Panc1 (cell line): ENCODE measurements at regions not wholly inside any gene's neighbourhood (a gene's known extent, or its start where the extent isn't known, plus 50 kb on each side); places are given as distances from the start of the nearest gene placed in this dataset.

ENCODE experiments used
- ATAC-seq: fragments of 200-7000 bp; cut with Tn5 transposase; 2 replicates; pipeline ENCODE4 v1.9.1; 2020; ENCODE audit warnings: mild to moderate bottlenecking, moderate library complexity
- BruUV-seq: library from RNA; stranded (reverse); fragments of 400-500 nt; replicated peaks from 2 replicates; lab custom pipeline; 2021; lab: Mats Ljungman, UMichigan
- CTCF ChIA-PET: fragments of 300-600 bp; sonication (Branson Sonifier 250); formaldehyde crosslinking; loops from one replicate; lab custom pipeline; 2022; ENCODE audit warnings: antibody characterized with exemption; lab: Charles Lee
- POLR2A ChIA-PET: fragments of 300-600 bp; sonication (Branson Sonifier 250); formaldehyde crosslinking; loops from one replicate; lab custom pipeline; 2022; ENCODE audit warnings: antibody characterized with exemption; lab: Charles Lee
- DNase-seq: peaks from one replicate; pipeline ENCODE4 v3.0.0-alpha.2; 2010; ENCODE audit warnings: low read depth, low spot score
- H3K27ac ChIP-seq: 2 replicates; pipeline ENCODE4 v1.5.1; 2011; ENCODE audit warnings: mild to moderate bottlenecking, low read length, inconsistent platforms
- H3K27me3 ChIP-seq: fragments of 200-500 bp; sonication (Bioruptor generic); 2 replicates; pipeline ENCODE4 v1.6.0; 2014; ENCODE audit warnings: low read length, inconsistent platforms; ENCODE audit not compliant: control insufficient read depth, insufficient read depth
- H3K36me3 ChIP-seq: fragments of 200-500 bp; sonication (Bioruptor generic); 2 replicates; pipeline ENCODE4 v1.5.1; 2014; ENCODE audit warnings: inconsistent platforms, mild to moderate bottlenecking, low read length, moderate library complexity; ENCODE audit not compliant: control insufficient read depth, insufficient read depth
- H3K4me1 ChIP-seq: 2 replicates; pipeline ENCODE4 v1.5.1; 2011; ENCODE audit warnings: inconsistent platforms, mild to moderate bottlenecking, low read length, moderate library complexity; ENCODE audit not compliant: control insufficient read depth, insufficient read depth
- H3K4me3 ChIP-seq, 2 experiments: 2 replicates each; pipeline ENCODE4 v1.5.1; 2011 to 2012; ENCODE audit warnings: low read depth in 2 of 2, low read length in 2 of 2, mild to moderate bottlenecking in 2 of 2, inconsistent platforms in 1 of 2, moderate library complexity in 1 of 2
- H3K9me3 ChIP-seq: fragments of 200-500 bp; sonication (Bioruptor generic); 2 replicates; pipeline ENCODE4 v1.5.1; 2014; ENCODE audit warnings: low read depth, mild to moderate bottlenecking, inconsistent platforms, low read length, moderate library complexity; ENCODE audit not compliant: control insufficient read depth, insufficient read depth
- CTCF ChIP-seq: fragments of 450-650 bp; IDR thresholded peaks from 2 replicates; pipeline ENCODE4 v1.5.1; 2017; ENCODE audit warnings: mild to moderate bottlenecking
- POLR2AphosphoS5 ChIP-seq: IDR thresholded peaks from 2 replicates; pipeline ENCODE4 v1.6.1; 2012; ENCODE audit warnings: mild to moderate bottlenecking, low read depth, low read length, moderate library complexity
- SIN3A ChIP-seq: IDR thresholded peaks from 2 replicates; pipeline ENCODE4 v1.6.1; 2012; ENCODE audit warnings: low read depth, mild to moderate bottlenecking, low read length, moderate library complexity, borderline replicate concordance; ENCODE audit not compliant: insufficient read depth
- TCF7L2 ChIP-seq: IDR thresholded peaks from 2 replicates; pipeline ENCODE4 v1.6.1; 2011; ENCODE audit warnings: mild to moderate bottlenecking, low read depth, low read length, inconsistent platforms
- in situ Hi-C: cut with HindIII; loops from 2 replicates; pipeline ENCODE4 v1.10.0; 2016; ENCODE audit warnings: low sequenced_read_pairs, low pct_unique_long_range_greater_than_20kb
- intact Hi-C: fragments of 100-400 bp; cut with micrococcal nuclease; formaldehyde crosslinking; loops from one replicate; pipeline ENCODE4 v1.10.0; 2022; ENCODE audit not compliant: unreplicated experiment
- TF ChIP-seq, protein P1 (sequence below), 2 experiments: IDR thresholded peaks; 2 replicates each; pipeline ENCODE4 v1.6.1; 2011 to 2012; ENCODE audit warnings: low read depth in 2 of 2, control low read depth in 1 of 2, low read length in 1 of 2, mild to moderate bottlenecking in 1 of 2, moderate library complexity in 1 of 2; ENCODE audit not compliant: insufficient read depth in 1 of 2

GRCh38 chr20:48458003-48458377 is 369.8 kb downstream of the PREX1 start:
- no TSS peak for BruUV-seq
- no peak for ATAC-seq
- Histone ChIP-seq H3K27me3 (peaks cover 4% of the 10 kb centered on the region; the same call in 1 of the 2 replicates), H3K4me1 (no peaks in the 10 kb centered on the region), H3K9me3 (no peaks in the 10 kb centered on the region), H3K4me3 (no peak overlapping the region), H3K36me3 (no peaks in the 10 kb centered on the region), H3K27ac (no peak overlapping the region)
- no peak for DNase-seq
- intact Hi-C loops (no loop called here), in situ Hi-C loops (no loop called here)
- CTCF ChIA-PET: interaction anchor here (0.5 kb wide), 1 partner anchor 292 kb away, joined by 5 read pairs; no protein-coding TSS in a partner anchor
- POLR2A ChIA-PET: no interaction called here
- no peak for TF ChIP-seq POLR2AphosphoS5
- no peak for TF ChIP-seq SIN3A
- no peak for TF ChIP-seq CTCF
- no peak for TF ChIP-seq TCF7L2
- TF ChIP-seq, protein P1, sequence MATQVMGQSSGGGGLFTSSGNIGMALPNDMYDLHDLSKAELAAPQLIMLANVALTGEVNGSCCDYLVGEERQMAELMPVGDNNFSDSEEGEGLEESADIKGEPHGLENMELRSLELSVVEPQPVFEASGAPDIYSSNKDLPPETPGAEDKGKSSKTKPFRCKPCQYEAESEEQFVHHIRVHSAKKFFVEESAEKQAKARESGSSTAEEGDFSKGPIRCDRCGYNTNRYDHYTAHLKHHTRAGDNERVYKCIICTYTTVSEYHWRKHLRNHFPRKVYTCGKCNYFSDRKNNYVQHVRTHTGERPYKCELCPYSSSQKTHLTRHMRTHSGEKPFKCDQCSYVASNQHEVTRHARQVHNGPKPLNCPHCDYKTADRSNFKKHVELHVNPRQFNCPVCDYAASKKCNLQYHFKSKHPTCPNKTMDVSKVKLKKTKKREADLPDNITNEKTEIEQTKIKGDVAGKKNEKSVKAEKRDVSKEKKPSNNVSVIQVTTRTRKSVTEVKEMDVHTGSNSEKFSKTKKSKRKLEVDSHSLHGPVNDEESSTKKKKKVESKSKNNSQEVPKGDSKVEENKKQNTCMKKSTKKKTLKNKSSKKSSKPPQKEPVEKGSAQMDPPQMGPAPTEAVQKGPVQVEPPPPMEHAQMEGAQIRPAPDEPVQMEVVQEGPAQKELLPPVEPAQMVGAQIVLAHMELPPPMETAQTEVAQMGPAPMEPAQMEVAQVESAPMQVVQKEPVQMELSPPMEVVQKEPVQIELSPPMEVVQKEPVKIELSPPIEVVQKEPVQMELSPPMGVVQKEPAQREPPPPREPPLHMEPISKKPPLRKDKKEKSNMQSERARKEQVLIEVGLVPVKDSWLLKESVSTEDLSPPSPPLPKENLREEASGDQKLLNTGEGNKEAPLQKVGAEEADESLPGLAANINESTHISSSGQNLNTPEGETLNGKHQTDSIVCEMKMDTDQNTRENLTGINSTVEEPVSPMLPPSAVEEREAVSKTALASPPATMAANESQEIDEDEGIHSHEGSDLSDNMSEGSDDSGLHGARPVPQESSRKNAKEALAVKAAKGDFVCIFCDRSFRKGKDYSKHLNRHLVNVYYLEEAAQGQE (IDR thresholded peaks at IDR 0.05; ENCODE audit: insufficient read depth in 1 of 2, low read depth in 2 of 2, low read length in 1 of 2): no peak

- no peak for ATAC-seq
- intact Hi-C loops (no loop called here), in situ Hi-C loops (no loop called here)
- POLR2A ChIA-PET: no interaction called here
- H3K27me3 ChIP-seq: peaks cover 4% of the 10 kb centered on the region; the same call in 1 of the 2 replicates
- DNase-seq: no peak
- no peaks in the 10 kb centered on the region for H3K4me1 ChIP-seq
- TF ChIP-seq POLR2AphosphoS5 (no peak), TCF7L2 (no peak), SIN3A (no peak), CTCF (no peak)
- TF ChIP-seq, protein P1 (IDR thresholded peaks at IDR 0.05; ENCODE audit: insufficient read depth in 1 of 2, low read depth in 2 of 2, low read length in 1 of 2): no peak
- no peaks in the 10 kb centered on the region for H3K9me3 ChIP-seq
- no TSS peak for BruUV-seq
- no peak overlapping the region for H3K4me3 ChIP-seq
- no peaks in the 10 kb centered on the region for H3K36me3 ChIP-seq
- CTCF ChIA-PET: interaction anchor here (0.5 kb wide), 1 partner anchor 293 kb away, joined by 5 read pairs; no protein-coding TSS in a partner anchor
- no peak overlapping the region for H3K27ac ChIP-seq
Measured at GRCh38 chr20:48457193-48458002, 370.4 kb downstream of the PREX1 start.
